ENCODE measurements at regions not wholly inside any gene's neighbourhood (a gene's known extent, or its start where the extent isn't known, plus 50 kb on each side); places are given as distances from the start of the nearest gene placed in this dataset.

- TF ChIP-seq ZNF292 (tag by site-specific recombination; IDR thresholded peaks at IDR 0.05; ENCODE audit: borderline replicate concordance, low read depth) (no peak), CTCF (tag by site-specific recombination; IDR thresholded peaks at IDR 0.05) (no peak), YY1 (tag by site-specific recombination; IDR thresholded peaks at IDR 0.05) (no peak), ZNF112 (tag by site-specific recombination; IDR thresholded peaks at IDR 0.05) (no peak)
Observed at GRCh38 chr13:44028734-44029133, 149.0 kb downstream of the LACC1 start.
